H9 (cell line): ENCODE measurements at regions not wholly inside any gene's neighbourhood (a gene's known extent, or its start where the extent isn't known, plus 50 kb on each side); places are given as distances from the start of the nearest gene placed in this dataset.

Source experiments
- DNase-seq: peaks from one replicate; pipeline ENCODE4 v3.0.0-alpha.2; 2017
- H2AFZ ChIP-seq: one replicate; pipeline ENCODE4 v1.6.1; 2013; ENCODE audit warnings: mild to moderate bottlenecking, low read length, control low read depth, moderate library complexity
- H2AK5ac ChIP-seq: 2 replicates; pipeline ENCODE4 v1.6.1; 2013; ENCODE audit warnings: low read length, control low read depth, mixed read lengths; ENCODE audit not compliant: insufficient read length
- H2BK120ac ChIP-seq: one replicate; pipeline ENCODE4 v1.6.1; 2013; ENCODE audit warnings: low read depth, mild to moderate bottlenecking, low read length, control low read depth, inconsistent platforms; ENCODE audit not compliant: poor library complexity, severe bottlenecking
- H2BK12ac ChIP-seq: 2 replicates; pipeline ENCODE4 v1.6.1; 2013; ENCODE audit warnings: low read length, control low read depth, mixed read lengths, low read depth; ENCODE audit not compliant: insufficient read length
- H2BK15ac ChIP-seq: 2 replicates; pipeline ENCODE4 v1.6.1; 2013; ENCODE audit warnings: low read depth, low read length, control low read depth
- H2BK20ac ChIP-seq: one replicate; pipeline ENCODE4 v1.6.1; 2013; ENCODE audit warnings: low read depth, mild to moderate bottlenecking, low read length, control low read depth, inconsistent platforms; ENCODE audit not compliant: poor library complexity, severe bottlenecking
- H2BK5ac ChIP-seq: 2 replicates; pipeline ENCODE4 v1.6.1; 2013; ENCODE audit warnings: low read length, control low read depth, mixed read lengths; ENCODE audit not compliant: insufficient read length
- H3K14ac ChIP-seq: 2 replicates; pipeline ENCODE4 v1.6.1; 2013; ENCODE audit warnings: low read length, control low read depth; ENCODE audit not compliant: insufficient read depth
- H3K18ac ChIP-seq: 2 replicates; pipeline ENCODE4 v1.6.1; 2013; ENCODE audit warnings: low read depth, mild to moderate bottlenecking, mixed read lengths, low read length, control low read depth; ENCODE audit not compliant: insufficient read length
- H3K23ac ChIP-seq: 2 replicates; pipeline ENCODE4 v1.6.1; 2013; ENCODE audit warnings: low read length, control low read depth, mixed read lengths, low read depth; ENCODE audit not compliant: insufficient read length
- H3K23me2 ChIP-seq: 2 replicates; pipeline ENCODE4 v1.6.1; 2013; ENCODE audit warnings: low read depth, mild to moderate bottlenecking, mixed read lengths, low read length, control low read depth; ENCODE audit not compliant: insufficient read length, poor library complexity, severe bottlenecking
- H3K27ac ChIP-seq: 2 replicates; pipeline ENCODE4 v1.5.1; 2013; ENCODE audit warnings: low read length, control low read depth, mixed read lengths, low read depth; ENCODE audit not compliant: insufficient read length
- H3K27me3 ChIP-seq: 2 replicates; pipeline ENCODE4 v1.6.1; 2013; ENCODE audit warnings: low read length, control low read depth, inconsistent platforms; ENCODE audit not compliant: insufficient read depth
- H3K4ac ChIP-seq: 2 replicates; pipeline ENCODE4 v1.6.1; 2013; ENCODE audit warnings: low read depth, mild to moderate bottlenecking, control low read depth, inconsistent platforms, low read length, moderate library complexity
- H3K4me1 ChIP-seq: 2 replicates; pipeline ENCODE4 v1.6.1; 2013; ENCODE audit warnings: low read length, control low read depth, inconsistent platforms; ENCODE audit not compliant: insufficient read depth
- H3K4me2 ChIP-seq: 2 replicates; pipeline ENCODE4 v1.6.1; 2013; ENCODE audit warnings: low read length, control low read depth, mixed read lengths; ENCODE audit not compliant: insufficient read length, insufficient read depth
- H3K56ac ChIP-seq: 2 replicates; pipeline ENCODE4 v1.6.1; 2013; ENCODE audit warnings: low read depth, mild to moderate bottlenecking, mixed read lengths, low read length, control low read depth; ENCODE audit not compliant: insufficient read length
- H3K79me1 ChIP-seq: 2 replicates; pipeline ENCODE4 v1.6.1; 2013; ENCODE audit warnings: low read depth, mild to moderate bottlenecking, moderate library complexity, low read length, control low read depth, inconsistent platforms; ENCODE audit not compliant: insufficient read depth, poor library complexity, severe bottlenecking
- H3K79me2 ChIP-seq: 2 replicates; pipeline ENCODE4 v1.6.1; 2013; ENCODE audit warnings: low read length, control low read depth, inconsistent platforms; ENCODE audit not compliant: insufficient read depth
- H3K9ac ChIP-seq: 2 replicates; pipeline ENCODE4 v1.6.1; 2013; ENCODE audit warnings: low read length, control low read depth, mixed read lengths; ENCODE audit not compliant: insufficient read length; ENCODE audit errors: extremely low read depth
- H3K9me3 ChIP-seq: one replicate; pipeline ENCODE4 v1.6.1; 2013; ENCODE audit warnings: low read depth, low read length, inconsistent platforms; ENCODE audit not compliant: control insufficient read depth
- H3T11ph ChIP-seq: one replicate; pipeline ENCODE4 v1.6.1; 2013; ENCODE audit warnings: mild to moderate bottlenecking, low read length, control low read depth, inconsistent platforms
- H4K20me1 ChIP-seq: one replicate; pipeline ENCODE4 v1.6.1; 2013; ENCODE audit not compliant: control insufficient read depth, insufficient read length, insufficient read depth
- H4K5ac ChIP-seq: 2 replicates; pipeline ENCODE4 v1.6.1; 2013; ENCODE audit warnings: low read depth, mild to moderate bottlenecking, mixed read lengths, low read length, control low read depth; ENCODE audit not compliant: insufficient read length
- H4K8ac ChIP-seq: replicated peaks from 2 replicates; pipeline ENCODE4 v1.6.1; 2013; ENCODE audit warnings: low read length, control low read depth, mixed read lengths, low read depth; ENCODE audit not compliant: insufficient read length
- H4K91ac ChIP-seq: 2 replicates; pipeline ENCODE4 v1.6.1; 2013; ENCODE audit warnings: low read depth, mild to moderate bottlenecking, moderate library complexity, mixed read lengths, low read length, control low read depth; ENCODE audit not compliant: insufficient read length
- H3K27ac Mint-ChIP-seq, 3 experiments: 2 replicates in 2 of 3; 3 replicates in 1 of 3; pipeline ENCODE4 v1.8.0; 2020 to 2021; ENCODE audit warnings: mixed read lengths in 3 of 3, mild to moderate bottlenecking in 1 of 3, moderate library complexity in 1 of 3
- H3K27me3 Mint-ChIP-seq: 2 replicates; pipeline ENCODE4 v1.8.0; 2021; ENCODE audit warnings: low read depth, mild to moderate bottlenecking, moderate library complexity, mixed read lengths
- H3K36me3 Mint-ChIP-seq, 3 experiments: 2 replicates in 2 of 3; 3 replicates in 1 of 3; pipeline ENCODE4 v1.8.0; 2020 to 2021; ENCODE audit warnings: low read depth in 3 of 3, mixed read lengths in 3 of 3; ENCODE audit not compliant: insufficient read depth in 1 of 3
- H3K4me1 Mint-ChIP-seq, 2 experiments: 2 replicates each; pipeline ENCODE4 v1.8.0; 2020; ENCODE audit warnings: mixed read lengths in 2 of 2
- H3K4me3 Mint-ChIP-seq, 2 experiments: 2 replicates in 1 of 2; 3 replicates in 1 of 2; pipeline ENCODE4 v1.8.0; 2020 to 2021; ENCODE audit warnings: mild to moderate bottlenecking in 2 of 2, mixed read lengths in 2 of 2, moderate library complexity in 1 of 2
- H3K9me3 Mint-ChIP-seq, 2 experiments: 2 replicates in 1 of 2; 3 replicates in 1 of 2; pipeline ENCODE4 v1.8.0; 2020; ENCODE audit warnings: mild to moderate bottlenecking in 2 of 2, mixed read lengths in 2 of 2, moderate library complexity in 1 of 2
- CTCF ChIP-seq: fragments of 200-600 bp; sonication (generic); conservative IDR thresholded peaks from 3 replicates; pipeline ENCODE4 v1.8.0; 2021; ENCODE audit warnings: antibody characterized with exemption, mild to moderate bottlenecking
- WGBS: extraction: QIAGEN DNeasy Blood & Tissue Kit; methylation state at CpG from one replicate; pipeline ENCODE4 v1.1.7; 2013; ENCODE audit warnings: missing lambda C conversion rate, low lambda C conversion rate, mixed read lengths; ENCODE audit not compliant: insufficient read length; ENCODE audit errors: extremely low coverage; 5-methylcytosine and 5-hydroxymethylcytosine counted together

GRCh38 chr6:105553171-105553570 is 150.3 kb upstream of the PREP start:
- no peak for DNase-seq
- Mint-ChIP-seq H3K27ac (no peak overlapping the region), H3K9me3 (peaks cover 5 to 6% of the 10 kb centered on the region in 2 experiments; a peak in 2 of 5 replicates), H3K4me1 (no peaks in the 10 kb centered on the region), H3K36me3 (peaks cover 0 to 6% (median 3%) of the 10 kb centered on the region in 3 experiments; a peak in 4 of 7 replicates), H3K4me3 (no peak overlapping the region), H3K27me3 (no peaks in the 10 kb centered on the region)
- H3K18ac ChIP-seq: no peak overlapping the region
- no peaks in the 10 kb centered on the region for H3K4me1 ChIP-seq
- H3K27ac ChIP-seq: no peak overlapping the region
- no peak overlapping the region for H4K8ac ChIP-seq
- H4K20me1 ChIP-seq: no peaks in the 10 kb centered on the region
- H3K4ac ChIP-seq: no peak overlapping the region
- H2AK5ac ChIP-seq: no peak overlapping the region
- no peak for TF ChIP-seq CTCF
- H2AFZ ChIP-seq: no peak overlapping the region
- no peak overlapping the region for H3K9ac ChIP-seq
- H3K4me2 ChIP-seq: no peak overlapping the region
- no peak overlapping the region for H3T11ph ChIP-seq
- no peak overlapping the region for H4K5ac ChIP-seq
- no peak overlapping the region for H2BK15ac ChIP-seq
- no peaks in the 10 kb centered on the region for H3K27me3 ChIP-seq
- H2BK120ac ChIP-seq: no peak overlapping the region
- H3K9me3 ChIP-seq: no peaks in the 10 kb centered on the region
- no peaks in the 10 kb centered on the region for H3K23me2 ChIP-seq
- no peak overlapping the region for H3K14ac ChIP-seq
- no peak overlapping the region for H3K23ac ChIP-seq
- no peaks in the 10 kb centered on the region for H3K79me2 ChIP-seq
- WGBS: no CpG with 5 or more reads among the region's 6 CpGs
- no peaks in the 10 kb centered on the region for H3K79me1 ChIP-seq
- no peak overlapping the region for H2BK12ac ChIP-seq
- no peak overlapping the region for H2BK5ac ChIP-seq
- H4K91ac ChIP-seq: no peak overlapping the region
- no peak overlapping the region for H3K56ac ChIP-seq
- H2BK20ac ChIP-seq: no peak overlapping the region
